NOMO-1 treated with dmso at 0.1 percent for 144 hours (cell line): ENCODE measurements at regions not wholly inside any gene's neighbourhood (a gene's known extent, or its start where the extent isn't known, plus 50 kb on each side); places are given as distances from the start of the nearest gene placed in this dataset.

Experiments used
- DNase-seq: peaks from one replicate; lab custom pipeline; 2025; ENCODE audit not compliant: unreplicated experiment; lab: John Stamatoyannopoulos, UW

DNA sequence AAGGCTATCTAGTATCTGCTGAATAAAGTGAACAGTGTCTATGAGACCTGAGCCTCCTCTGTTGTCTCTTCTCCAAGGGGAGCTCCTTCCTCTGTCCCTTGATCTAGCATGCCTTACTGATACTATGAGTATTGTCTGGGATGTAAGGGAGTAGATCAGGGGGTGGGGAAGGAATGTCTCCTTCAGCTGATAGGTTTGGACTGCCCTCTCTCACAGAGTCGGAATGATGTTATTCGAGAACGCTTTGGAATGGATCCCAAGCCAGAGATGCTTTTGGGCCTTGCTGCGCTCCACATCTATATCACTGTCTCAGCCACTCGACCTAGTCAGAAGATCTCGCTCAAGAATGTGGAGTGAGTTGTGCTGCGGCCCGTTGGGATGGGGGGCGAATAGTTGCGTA, 68.3 kb upstream of the PRPS1 start:
- DNase-seq = no peak

DNA sequence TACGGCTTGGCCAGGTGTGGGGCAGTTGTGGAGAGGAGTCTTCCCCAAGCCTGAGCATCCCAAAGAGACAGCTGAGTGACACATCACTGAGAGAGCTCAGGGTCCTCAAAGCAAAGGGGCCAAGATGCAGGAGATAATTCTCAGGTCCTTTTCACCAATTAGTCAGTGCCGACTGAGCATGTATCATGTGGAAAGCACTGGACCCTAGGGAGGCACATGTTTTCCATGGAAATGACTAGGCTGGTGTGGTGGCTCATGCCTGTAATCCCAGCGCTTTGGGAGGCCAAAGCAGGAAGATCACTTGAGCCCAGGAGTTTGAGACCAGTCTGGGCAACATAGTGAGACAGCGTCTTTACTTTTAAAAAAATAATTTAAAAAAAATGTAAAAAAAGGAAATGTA, 67.3 kb upstream of the PRPS1 start:
- DNase-seq = no peak

- no peak for DNase-seq
Measured at GRCh38 chrX:107561468-107562215, 66.7 kb upstream of the PRPS1 start.

DNA sequence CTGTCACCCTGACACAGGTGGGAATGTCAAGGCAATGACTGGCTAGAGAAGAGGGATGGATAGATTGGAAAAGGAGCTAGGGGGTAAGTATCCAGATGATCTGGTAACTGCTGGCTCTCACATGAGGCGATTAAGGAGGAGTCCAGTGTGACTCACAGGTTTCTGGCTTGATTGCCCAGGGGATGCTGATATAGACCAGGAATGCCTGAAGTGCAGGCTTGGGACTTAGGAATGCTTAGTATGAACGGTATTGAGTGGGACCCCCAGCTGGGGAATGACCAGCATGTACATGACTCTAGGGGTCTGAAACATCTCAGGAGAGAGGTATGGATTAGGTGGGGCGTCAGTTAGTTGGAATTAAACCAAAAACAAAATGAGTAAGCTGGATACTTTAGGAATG, 65.8 kb upstream of the PRPS1 start:
- no peak for DNase-seq

GRCh38 chrX:107563824-107564223, 64.5 kb upstream of the PRPS1 start:
- no peak for DNase-seq

- no peak for DNase-seq
Measured at GRCh38 chrX:107565015-107565414, 63.3 kb upstream of the PRPS1 start.

DNA sequence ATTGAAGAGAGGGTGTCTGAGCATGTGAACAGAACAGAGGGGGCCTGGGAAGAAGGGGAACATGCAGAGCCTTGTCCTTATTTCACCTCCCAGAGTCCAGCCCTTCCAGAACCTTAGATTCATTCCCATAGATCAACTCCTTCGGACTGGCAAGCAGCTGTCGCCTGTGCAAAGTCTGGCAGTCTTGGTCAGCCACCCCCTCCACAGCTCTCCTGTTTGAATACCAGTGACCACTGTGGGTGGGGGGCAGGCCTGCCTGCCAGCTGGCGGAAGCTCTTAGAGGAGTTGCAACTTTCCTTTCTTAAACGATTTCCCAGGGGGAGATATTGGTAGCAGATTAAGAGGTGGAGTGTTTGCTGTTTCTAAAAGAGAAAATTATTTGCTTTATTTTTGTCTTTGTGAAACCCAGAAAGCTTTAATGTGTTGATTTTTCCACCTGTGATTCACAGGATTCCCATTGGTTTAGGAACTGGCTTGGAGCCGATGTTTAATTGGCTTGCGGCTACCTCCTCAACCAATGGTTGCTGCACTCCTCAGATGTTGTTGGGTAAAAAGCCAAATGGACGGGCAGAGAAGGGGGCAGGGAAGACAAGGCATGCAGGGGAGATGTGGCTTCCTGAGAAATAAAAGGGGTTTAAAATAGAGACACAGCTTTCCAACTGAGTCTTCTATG, 62.2 kb upstream of the PRPS1 start:
- DNase-seq = no peak

GRCh38 chrX:107566604-107567262, 61.6 kb upstream of the PRPS1 start:
- DNase-seq = no peak

GRCh38 chrX:107567370-107567769, 60.9 kb upstream of the PRPS1 start:
- DNase-seq = no peak

DNA sequence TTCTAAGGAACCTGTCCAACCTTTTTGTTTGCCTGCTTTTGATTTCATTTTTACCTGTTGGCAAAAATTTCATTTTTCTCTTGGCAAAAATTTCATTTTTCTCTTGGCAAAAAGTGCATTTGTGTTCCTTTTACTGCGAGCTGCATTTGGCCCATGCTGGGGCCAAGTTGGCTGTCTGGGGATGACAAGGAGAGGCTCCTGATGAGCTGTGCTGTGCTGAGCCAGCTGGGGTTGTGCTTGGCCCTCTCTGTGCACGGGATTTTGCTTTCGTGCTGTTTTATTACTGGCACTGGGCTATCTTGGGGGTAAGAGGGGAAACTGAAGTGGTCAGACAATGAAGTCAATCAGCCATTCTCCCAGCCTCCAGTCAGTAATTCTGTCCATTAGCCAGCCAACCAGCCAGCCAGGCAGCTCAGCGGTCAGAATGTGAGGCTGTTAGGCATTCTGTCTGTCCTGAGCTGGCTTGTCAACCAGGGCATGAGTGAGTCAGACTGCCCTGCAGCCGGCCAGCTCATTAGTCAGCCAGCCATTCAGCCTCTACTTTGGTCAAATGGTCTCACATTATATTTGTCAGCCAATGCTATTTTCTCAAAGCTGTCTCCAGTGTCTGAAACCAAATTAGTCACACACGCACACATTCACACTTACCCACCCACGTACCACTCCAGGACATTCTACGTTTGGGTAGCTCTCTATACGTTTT, 56.9 kb upstream of the PRPS1 start:
- DNase-seq = no peak

GRCh38 chrX:107573016-107573415, 55.3 kb upstream of the PRPS1 start:
- no peak for DNase-seq

DNA sequence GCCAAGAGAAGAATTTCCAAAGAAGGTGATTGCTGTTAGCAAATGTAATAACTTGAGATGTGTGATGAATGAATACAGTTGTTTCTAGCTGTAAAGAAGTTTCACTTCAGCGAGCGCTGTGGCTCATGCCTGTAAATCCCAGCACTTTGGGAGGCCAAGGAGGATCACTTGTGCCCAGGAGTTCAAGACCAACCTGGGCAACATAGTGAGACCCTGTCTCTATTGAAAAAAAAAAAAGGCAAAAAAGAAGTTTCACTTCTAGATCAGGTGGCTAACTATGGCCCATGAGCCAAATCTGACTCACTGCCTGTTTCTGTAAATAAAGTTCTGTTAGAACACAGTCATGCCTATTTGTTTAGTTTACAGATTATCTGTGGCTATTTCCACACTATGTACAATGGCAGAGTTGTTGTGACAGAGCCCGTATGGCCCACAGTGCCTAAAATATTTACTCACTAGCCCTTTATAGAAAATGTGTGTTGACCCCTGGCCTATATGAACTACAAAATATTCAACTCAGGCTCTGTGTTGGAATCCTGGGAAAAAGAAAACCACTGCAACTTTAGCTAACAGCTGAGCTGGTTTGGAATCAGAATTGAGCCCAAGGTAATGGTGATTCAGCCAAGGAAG, 54.1 kb upstream of the PRPS1 start:
- DNase-seq = no peak

DNA sequence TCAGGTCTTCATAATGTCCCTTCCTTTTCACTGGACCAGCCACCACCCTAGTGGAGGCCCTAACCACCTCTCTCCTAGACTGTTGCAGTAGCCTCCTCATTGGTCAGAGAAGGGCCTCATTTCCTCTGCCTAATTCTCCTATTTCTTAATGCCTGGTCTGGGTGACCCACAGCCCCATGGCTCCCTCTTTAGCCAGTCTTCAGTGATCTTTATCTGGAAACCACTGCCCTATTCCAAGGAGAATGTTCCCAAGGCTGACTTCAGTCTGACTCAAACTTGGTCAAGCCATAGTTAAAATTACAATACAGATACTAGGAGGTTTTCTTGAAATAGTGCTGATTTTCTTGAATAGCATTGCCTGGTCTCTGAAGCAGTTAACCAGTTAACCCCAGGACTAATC, 53.6 kb upstream of the PRPS1 start:
- DNase-seq = no peak

GRCh38 chrX:107576392-107576791, 51.9 kb upstream of the PRPS1 start:
- no peak for DNase-seq

GRCh38 chrX:107576841-107577240, 51.5 kb upstream of the PRPS1 start:
- DNase-seq = no peak

DNA sequence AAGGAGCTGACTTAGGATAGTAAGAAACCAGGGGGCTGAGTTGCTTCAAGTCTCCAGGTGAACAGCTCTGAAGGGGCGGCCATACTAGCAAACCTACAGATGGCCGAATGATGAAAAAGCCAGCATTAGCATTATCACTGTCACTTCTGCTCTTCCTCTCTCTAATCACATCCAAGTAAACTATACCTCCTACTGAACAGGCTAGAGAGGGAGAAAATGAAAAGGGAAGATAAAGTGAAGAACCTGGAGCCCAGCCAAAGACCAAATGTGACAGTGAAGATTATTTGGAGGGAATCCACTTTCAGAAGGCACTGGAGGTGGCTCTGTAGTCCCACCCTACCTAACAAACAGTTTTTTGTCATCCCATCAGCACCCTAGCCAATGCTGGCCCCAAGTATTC, 50.4 kb upstream of the PRPS1 start:
- no peak for DNase-seq
